Nephron (organoid): ENCODE measurements at regions not wholly inside any gene's neighbourhood (a gene's known extent, or its start where the extent isn't known, plus 50 kb on each side); places are given as distances from the start of the nearest gene placed in this dataset.

Experiments
- H3K27ac Mint-ChIP-seq, 3 experiments: 2 replicates each; pipeline ENCODE4 v1.8.0; 2020; ENCODE audit warnings: mixed read lengths in 3 of 3, mild to moderate bottlenecking in 2 of 3, moderate library complexity in 1 of 3
- H3K27me3 Mint-ChIP-seq: 2 replicates; pipeline ENCODE4 v1.8.0; 2021; ENCODE audit warnings: low read depth, mild to moderate bottlenecking, moderate library complexity, mixed read lengths
- H3K36me3 Mint-ChIP-seq: 2 replicates; pipeline ENCODE4 v1.8.0; 2020; ENCODE audit warnings: low read depth, mixed read lengths
- H3K4me1 Mint-ChIP-seq: 2 replicates; pipeline ENCODE4 v1.8.0; 2020; ENCODE audit warnings: mixed read lengths
- H3K4me3 Mint-ChIP-seq, 3 experiments: 2 replicates each; pipeline ENCODE4 v1.8.0; 2020; ENCODE audit warnings: mild to moderate bottlenecking in 3 of 3, mixed read lengths in 3 of 3, moderate library complexity in 2 of 3
- H3K9me3 Mint-ChIP-seq: 2 replicates; pipeline ENCODE4 v1.8.0; 2020; ENCODE audit warnings: mixed read lengths
- TF ChIP-seq, protein P1 (sequence below), 3 experiments: fragments of 200-600 bp; sonication (generic); IDR thresholded peaks; one replicate each; pipeline ENCODE4 v1.5.0; 2021; ENCODE audit warnings: antibody characterized with exemption in 3 of 3; ENCODE audit not compliant: unreplicated experiment in 3 of 3

DNA sequence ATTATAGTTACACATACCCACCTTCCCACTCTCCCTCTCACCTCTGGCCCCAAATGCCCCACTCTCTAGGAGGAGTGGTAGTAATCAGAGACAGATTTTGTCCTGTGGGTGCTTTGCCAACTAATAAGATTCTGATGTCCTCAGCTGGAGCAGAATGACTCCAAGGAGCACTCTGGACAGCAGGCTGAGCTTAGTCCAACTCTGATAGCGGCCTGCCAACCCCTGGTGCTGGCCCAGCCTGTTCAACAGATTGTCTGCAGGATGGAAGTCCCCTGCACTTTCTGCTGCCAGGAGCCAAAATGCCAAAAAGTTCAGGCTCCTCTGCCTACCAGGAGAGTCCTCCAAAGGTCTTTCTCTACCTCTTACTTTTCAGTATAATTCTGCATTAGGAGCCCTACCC lies 160.5 kb upstream of the UMPS start:
- H3K27ac Mint-ChIP-seq: no peak overlapping the region
- peaks cover 4% of the 10 kb centered on the region for H3K27me3 Mint-ChIP-seq
- H3K4me1 Mint-ChIP-seq: peaks cover 15% of the 10 kb centered on the region
- no peaks in the 10 kb centered on the region for H3K9me3 Mint-ChIP-seq
- TF ChIP-seq, protein P1, sequence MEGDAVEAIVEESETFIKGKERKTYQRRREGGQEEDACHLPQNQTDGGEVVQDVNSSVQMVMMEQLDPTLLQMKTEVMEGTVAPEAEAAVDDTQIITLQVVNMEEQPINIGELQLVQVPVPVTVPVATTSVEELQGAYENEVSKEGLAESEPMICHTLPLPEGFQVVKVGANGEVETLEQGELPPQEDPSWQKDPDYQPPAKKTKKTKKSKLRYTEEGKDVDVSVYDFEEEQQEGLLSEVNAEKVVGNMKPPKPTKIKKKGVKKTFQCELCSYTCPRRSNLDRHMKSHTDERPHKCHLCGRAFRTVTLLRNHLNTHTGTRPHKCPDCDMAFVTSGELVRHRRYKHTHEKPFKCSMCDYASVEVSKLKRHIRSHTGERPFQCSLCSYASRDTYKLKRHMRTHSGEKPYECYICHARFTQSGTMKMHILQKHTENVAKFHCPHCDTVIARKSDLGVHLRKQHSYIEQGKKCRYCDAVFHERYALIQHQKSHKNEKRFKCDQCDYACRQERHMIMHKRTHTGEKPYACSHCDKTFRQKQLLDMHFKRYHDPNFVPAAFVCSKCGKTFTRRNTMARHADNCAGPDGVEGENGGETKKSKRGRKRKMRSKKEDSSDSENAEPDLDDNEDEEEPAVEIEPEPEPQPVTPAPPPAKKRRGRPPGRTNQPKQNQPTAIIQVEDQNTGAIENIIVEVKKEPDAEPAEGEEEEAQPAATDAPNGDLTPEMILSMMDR (IDR thresholded peaks at IDR 0.05; ENCODE audit: unreplicated experiment in 3 of 3): no peak
- no peak overlapping the region for H3K4me3 Mint-ChIP-seq
- no peaks in the 10 kb centered on the region for H3K36me3 Mint-ChIP-seq

DNA sequence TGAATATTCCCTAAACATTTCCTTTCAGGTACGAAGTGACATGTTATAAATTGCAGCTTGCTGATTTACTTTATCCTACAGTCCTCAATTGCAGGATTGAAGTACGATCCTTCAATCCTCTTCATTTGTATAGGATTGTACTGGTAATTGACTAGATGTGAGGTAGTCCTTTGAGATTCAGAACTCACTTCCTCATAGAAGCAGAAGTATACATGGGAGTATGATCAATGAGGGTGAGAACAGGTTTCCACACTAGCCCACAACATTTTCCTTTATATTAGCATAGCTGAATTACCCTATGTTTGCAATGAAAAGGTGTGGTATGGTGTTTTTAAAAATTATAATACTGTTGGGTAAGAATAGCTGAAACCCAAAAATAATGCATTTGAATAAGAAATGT lies 160.0 kb upstream of the UMPS start:
- H3K9me3 Mint-ChIP-seq: no peaks in the 10 kb centered on the region
- H3K4me1 Mint-ChIP-seq: peaks cover 11% of the 10 kb centered on the region
- no peak overlapping the region for H3K4me3 Mint-ChIP-seq
- H3K27ac Mint-ChIP-seq: no peak overlapping the region
- peaks cover 4% of the 10 kb centered on the region for H3K27me3 Mint-ChIP-seq
- TF ChIP-seq, protein P1 (IDR thresholded peaks at IDR 0.05; ENCODE audit: unreplicated experiment in 3 of 3): no peak
- H3K36me3 Mint-ChIP-seq: no peaks in the 10 kb centered on the region

DNA sequence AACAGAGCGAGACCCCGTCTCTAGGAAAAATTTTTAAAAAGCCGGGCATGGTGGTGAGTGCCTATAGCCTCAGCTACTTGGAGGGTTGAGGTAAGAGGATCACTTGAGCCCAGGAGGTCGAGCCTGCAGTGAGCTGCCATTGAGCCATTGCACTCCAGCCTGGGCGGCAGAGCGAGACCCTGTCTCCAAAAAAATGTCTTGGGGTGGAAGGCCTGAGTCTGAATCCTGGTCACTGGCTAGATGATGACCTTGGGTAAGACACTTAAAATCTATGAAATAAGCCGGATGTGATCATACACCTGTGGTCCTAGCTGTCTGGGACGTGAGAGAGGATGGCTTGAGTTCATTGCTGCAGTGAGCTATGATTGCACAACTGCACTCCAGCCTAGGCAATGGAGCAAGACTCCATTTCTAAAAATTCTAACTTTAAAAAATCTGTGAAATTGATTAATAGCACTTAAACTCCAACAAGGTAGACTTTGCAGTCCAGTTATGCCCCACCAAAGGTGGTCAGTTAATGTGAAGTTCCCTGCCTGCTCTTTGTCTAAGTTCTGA lies 157.3 kb upstream of the UMPS start:
- TF ChIP-seq, protein P1 (IDR thresholded peaks at IDR 0.05; ENCODE audit: unreplicated experiment in 3 of 3): no peak
- peaks cover 22% of the 10 kb centered on the region for H3K4me1 Mint-ChIP-seq
- H3K4me3 Mint-ChIP-seq: no peak overlapping the region
- H3K27ac Mint-ChIP-seq: no peak overlapping the region
- H3K27me3 Mint-ChIP-seq: no peaks in the 10 kb centered on the region
- H3K36me3 Mint-ChIP-seq: no peaks in the 10 kb centered on the region
- no peaks in the 10 kb centered on the region for H3K9me3 Mint-ChIP-seq

DNA sequence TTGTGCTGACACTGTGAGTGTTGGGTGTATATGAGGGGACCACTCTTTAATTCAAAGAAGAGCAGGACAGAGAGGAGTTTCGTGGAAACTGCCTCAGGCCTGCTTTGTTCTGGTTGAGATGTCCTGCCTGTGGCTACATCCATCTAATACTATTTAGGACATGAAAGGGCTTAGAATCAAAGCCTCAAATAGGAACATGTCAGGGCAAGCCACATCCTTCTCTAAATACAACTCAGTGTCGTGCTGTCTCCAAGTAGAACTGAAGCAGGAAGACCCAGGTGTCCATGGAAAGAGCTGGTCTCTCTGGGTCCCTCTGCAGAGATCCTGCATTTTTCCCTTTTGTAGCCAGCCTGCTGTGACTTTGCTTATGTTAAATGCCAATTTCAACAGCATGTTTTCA lies 156.2 kb upstream of the UMPS start:
- Mint-ChIP-seq H3K36me3 (no peaks in the 10 kb centered on the region), H3K9me3 (no peaks in the 10 kb centered on the region), H3K27me3 (no peaks in the 10 kb centered on the region), H3K4me3 (no peak overlapping the region), H3K4me1 (peaks cover 22% of the 10 kb centered on the region), H3K27ac (peak overlapping the region in 1 of 3 experiments; percentile 21)
- TF ChIP-seq, protein P1 (IDR thresholded peaks at IDR 0.05; ENCODE audit: unreplicated experiment in 3 of 3): no peak

DNA sequence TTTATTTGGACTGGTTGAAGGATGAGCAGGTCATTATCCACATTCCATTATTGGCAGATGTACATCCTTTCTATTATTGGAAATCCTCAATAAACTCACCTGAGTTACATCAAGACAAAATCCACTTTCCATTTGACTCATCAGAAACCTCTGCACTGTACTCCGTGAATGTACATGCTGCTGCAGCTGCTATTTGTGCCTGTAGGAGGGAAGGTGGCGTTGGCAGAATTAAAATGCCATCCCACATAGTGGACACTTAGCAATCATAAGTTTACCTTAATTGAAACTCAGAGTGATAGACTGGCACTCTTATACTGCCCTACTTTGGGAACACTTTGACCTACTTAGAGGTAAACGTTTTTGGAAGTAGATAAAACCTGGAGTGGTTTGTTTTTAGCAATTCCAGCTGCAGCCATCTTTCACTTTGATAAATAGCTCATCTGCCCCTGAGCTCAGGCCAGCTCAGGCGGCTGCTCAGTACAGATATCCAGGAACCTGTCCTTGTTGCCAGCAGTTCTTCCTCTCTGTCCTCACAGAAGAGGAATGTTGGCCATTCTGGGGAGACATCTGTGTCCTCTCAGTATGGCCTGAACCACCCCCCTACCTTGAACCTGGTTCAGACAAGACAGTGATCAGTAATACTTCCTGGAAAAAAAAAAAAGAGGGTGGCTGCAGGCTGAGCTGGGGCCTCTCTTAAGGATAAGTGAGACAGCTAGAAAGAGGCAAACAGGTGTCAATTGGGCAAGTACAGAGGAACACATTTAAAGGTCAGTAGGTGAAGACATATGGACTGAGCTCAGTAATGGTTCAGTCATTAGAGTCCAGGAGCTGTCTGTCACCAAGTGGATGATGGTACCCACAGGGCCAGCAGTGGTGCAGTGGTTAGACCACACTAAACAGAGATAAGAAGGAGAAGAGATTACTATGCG lies 153.4 kb upstream of the UMPS start:
- H3K36me3 Mint-ChIP-seq: no peaks in the 10 kb centered on the region
- no peaks in the 10 kb centered on the region for H3K9me3 Mint-ChIP-seq
- TF ChIP-seq, protein P1 (IDR thresholded peaks at IDR 0.05; ENCODE audit: unreplicated experiment in 3 of 3): no peak
- H3K27me3 Mint-ChIP-seq: no peaks in the 10 kb centered on the region
- H3K27ac Mint-ChIP-seq: peak overlapping the region in 1 of 3 experiments; percentile 18
- no peak overlapping the region for H3K4me3 Mint-ChIP-seq
- peaks cover 22% of the 10 kb centered on the region for H3K4me1 Mint-ChIP-seq
